Smooth muscle cell (in vitro differentiated cells): ENCODE measurements at regions not wholly inside any gene's neighbourhood (a gene's known extent, or its start where the extent isn't known, plus 50 kb on each side); places are given as distances from the start of the nearest gene placed in this dataset.
A peak's percentile ranks its signal among the peaks of the same experiment; 100 is the strongest.
"Not testable (repeated sequence)": the region's sequence is repeated elsewhere in the genome, so short reads cannot be mapped to it uniquely, and the experiment has no call there.

ENCODE experiments used
- DNase-seq: peaks from one replicate; lab custom pipeline; 2025; ENCODE audit not compliant: unreplicated experiment; lab: John Stamatoyannopoulos, UW
- H2AFZ ChIP-seq: fragments of 200-600 bp; sonication (generic); 2 replicates; pipeline ENCODE4 v1.6.0; 2016; ENCODE audit warnings: antibody characterized with exemption, low read depth, mild to moderate bottlenecking
- H3F3A ChIP-seq: fragments of 200-600 bp; sonication (generic); 2 replicates; pipeline ENCODE4 v1.6.0; 2017; ENCODE audit warnings: antibody characterized with exemption, low read depth
- H3K27ac ChIP-seq: fragments of 200-600 bp; sonication (generic); 2 replicates; pipeline ENCODE4 v1.5.1; 2016; ENCODE audit warnings: low read depth, mild to moderate bottlenecking
- H3K27me3 ChIP-seq: fragments of 200-600 bp; sonication (generic); 2 replicates; pipeline ENCODE4 v1.6.1; 2016; ENCODE audit warnings: low read depth, mild to moderate bottlenecking
- H3K36me3 ChIP-seq: fragments of 200-600 bp; sonication (generic); 2 replicates; pipeline ENCODE4 v1.5.1; 2016; ENCODE audit warnings: low read depth
- H3K4me1 ChIP-seq: fragments of 200-600 bp; sonication (generic); 2 replicates; pipeline ENCODE4 v1.5.1; 2016; ENCODE audit warnings: low read depth
- H3K4me2 ChIP-seq: fragments of 200-600 bp; sonication (generic); 2 replicates; pipeline ENCODE4 v1.6.0; 2016; ENCODE audit warnings: mild to moderate bottlenecking
- H3K4me3 ChIP-seq: fragments of 200-600 bp; sonication (generic); 2 replicates; pipeline ENCODE4 v1.5.1; 2016; ENCODE audit warnings: mild to moderate bottlenecking
- H3K79me2 ChIP-seq: fragments of 200-600 bp; sonication (generic); 2 replicates; pipeline ENCODE4 v1.6.0; 2016; ENCODE audit warnings: low read depth, mild to moderate bottlenecking
- H3K9ac ChIP-seq: fragments of 200-600 bp; sonication (generic); 2 replicates; pipeline ENCODE4 v1.6.0; 2016; ENCODE audit warnings: low read depth
- H3K9me3 ChIP-seq: fragments of 200-600 bp; sonication (generic); replicated peaks from 2 replicates; pipeline ENCODE4 v1.5.1; 2016; ENCODE audit warnings: low read depth
- H4K20me1 ChIP-seq: fragments of 200-600 bp; sonication (generic); 2 replicates; pipeline ENCODE4 v1.6.0; 2016; ENCODE audit warnings: low read depth
- CTCF ChIP-seq: fragments of 200-600 bp; sonication (generic); IDR thresholded peaks from 2 replicates; pipeline ENCODE4 v1.5.1; 2017; ENCODE audit warnings: borderline replicate concordance, mild to moderate bottlenecking, antibody characterized with exemption; ENCODE audit not compliant: insufficient read depth, poor library complexity, severe bottlenecking
- WGBS: methylation state at CpG from one replicate; pipeline ENCODE4 v1.1.7; 2016; ENCODE audit warnings: low lambda C conversion rate; 5-methylcytosine and 5-hydroxymethylcytosine counted together

GRCh38 chr3:81823882-81824395, 62.5 kb upstream of the GBE1 start:
- Histone ChIP-seq H3K4me1 (peaks cover 11% of the 10 kb centered on the region), H3K27ac (no peak overlapping the region), H3F3A (no peaks in the 10 kb centered on the region), H3K27me3 (no peaks in the 10 kb centered on the region), H3K9ac (no peak overlapping the region), H3K36me3 (no peaks in the 10 kb centered on the region), H4K20me1 (no peaks in the 10 kb centered on the region), H3K79me2 (no peaks in the 10 kb centered on the region), H3K9me3 (no peaks in the 10 kb centered on the region), H2AFZ (peak overlapping the region; percentile 4), H3K4me3 (no peak overlapping the region), H3K4me2 (no peak overlapping the region)
- TF ChIP-seq CTCF, result no peak
- DNase-seq, result no peak
- WGBS, result 25% methylated on average over 2 of the region's 2 CpGs

GRCh38 chr3:81823086-81823485, 61.6 kb upstream of the GBE1 start:
- Histone ChIP-seq H2AFZ (no peak overlapping the region), H3K4me2 (no peak overlapping the region), H3K27ac (no peak overlapping the region), H3K79me2 (no peaks in the 10 kb centered on the region), H3K4me1 (peaks cover 11% of the 10 kb centered on the region), H3K9me3 (no peaks in the 10 kb centered on the region), H3K9ac (no peak overlapping the region), H3K27me3 (no peaks in the 10 kb centered on the region), H3K4me3 (no peak overlapping the region), H4K20me1 (no peaks in the 10 kb centered on the region), H3F3A (no peaks in the 10 kb centered on the region), H3K36me3 (no peaks in the 10 kb centered on the region)
- WGBS, result 97% methylated on average over 3 of the region's 3 CpGs
- no peak for TF ChIP-seq CTCF
- DNase-seq, result no peak

- H3K9me3 ChIP-seq, result no peaks in the 10 kb centered on the region
- peaks cover 15% of the 10 kb centered on the region for H3K4me1 ChIP-seq
- WGBS, result 81% methylated on average over 8 of the region's 8 CpGs
- H3K79me2 ChIP-seq, result no peaks in the 10 kb centered on the region
- no peak for TF ChIP-seq CTCF
- H3K36me3 ChIP-seq, result no peaks in the 10 kb centered on the region
- H3K27ac ChIP-seq, result no peak overlapping the region
- H3K9ac ChIP-seq, result no peak overlapping the region
- no peaks in the 10 kb centered on the region for H3K27me3 ChIP-seq
- DNase-seq, result no peak
- H4K20me1 ChIP-seq, result no peaks in the 10 kb centered on the region
- H3K4me2 ChIP-seq, result no peak overlapping the region
- no peak overlapping the region for H3K4me3 ChIP-seq
- H2AFZ ChIP-seq, result no peak overlapping the region
- no peaks in the 10 kb centered on the region for H3F3A ChIP-seq
Measured at GRCh38 chr3:81816473-81817250, 55.2 kb upstream of the GBE1 start.

GRCh38 chr3:81812098-81812497, 50.7 kb upstream of the GBE1 start:
- not testable (repeated sequence) for H3K4me3 ChIP-seq, H3K27ac ChIP-seq, H3K9me3 ChIP-seq, H3K27me3 ChIP-seq, H4K20me1 ChIP-seq, H3K9ac ChIP-seq, H3F3A ChIP-seq, DNase-seq, H3K79me2 ChIP-seq, H3K36me3 ChIP-seq, H3K4me2 ChIP-seq, H2AFZ ChIP-seq
- WGBS, result 93% methylated on average over 14 of the region's 25 CpGs
- peaks cover 17% of the 10 kb centered on the region for H3K4me1 ChIP-seq
